ENCODE measurements at regions not wholly inside any gene's neighbourhood (a gene's known extent, or its start where the extent isn't known, plus 50 kb on each side); places are given as distances from the start of the nearest gene placed in this dataset.

DNA sequence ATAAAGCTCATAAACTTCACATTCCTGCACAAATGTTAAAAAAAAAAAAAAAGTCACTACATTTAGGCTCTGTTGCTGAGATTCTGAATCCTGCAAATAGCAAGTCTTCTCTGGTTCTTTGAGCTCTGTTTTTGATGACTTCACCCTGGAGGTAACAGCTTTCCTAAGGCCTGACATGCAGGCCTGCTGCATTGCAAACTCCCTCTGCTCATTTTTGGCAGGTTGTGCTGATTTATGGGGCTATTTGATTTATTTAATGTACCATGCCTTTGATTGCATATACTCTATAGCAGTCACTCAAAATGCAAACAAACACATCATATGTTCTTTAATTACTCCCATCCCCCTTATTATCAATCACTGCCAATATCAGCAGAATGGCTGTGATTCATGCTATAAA lies 416.1 kb upstream of the IZUMO3 start:
- TF ChIP-seq, protein P1, sequence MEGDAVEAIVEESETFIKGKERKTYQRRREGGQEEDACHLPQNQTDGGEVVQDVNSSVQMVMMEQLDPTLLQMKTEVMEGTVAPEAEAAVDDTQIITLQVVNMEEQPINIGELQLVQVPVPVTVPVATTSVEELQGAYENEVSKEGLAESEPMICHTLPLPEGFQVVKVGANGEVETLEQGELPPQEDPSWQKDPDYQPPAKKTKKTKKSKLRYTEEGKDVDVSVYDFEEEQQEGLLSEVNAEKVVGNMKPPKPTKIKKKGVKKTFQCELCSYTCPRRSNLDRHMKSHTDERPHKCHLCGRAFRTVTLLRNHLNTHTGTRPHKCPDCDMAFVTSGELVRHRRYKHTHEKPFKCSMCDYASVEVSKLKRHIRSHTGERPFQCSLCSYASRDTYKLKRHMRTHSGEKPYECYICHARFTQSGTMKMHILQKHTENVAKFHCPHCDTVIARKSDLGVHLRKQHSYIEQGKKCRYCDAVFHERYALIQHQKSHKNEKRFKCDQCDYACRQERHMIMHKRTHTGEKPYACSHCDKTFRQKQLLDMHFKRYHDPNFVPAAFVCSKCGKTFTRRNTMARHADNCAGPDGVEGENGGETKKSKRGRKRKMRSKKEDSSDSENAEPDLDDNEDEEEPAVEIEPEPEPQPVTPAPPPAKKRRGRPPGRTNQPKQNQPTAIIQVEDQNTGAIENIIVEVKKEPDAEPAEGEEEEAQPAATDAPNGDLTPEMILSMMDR (IDR thresholded peaks at IDR 0.05): no peak
- no peak for TF ChIP-seq POLR2A (IDR thresholded peaks at IDR 0.05)
- no peak for TF ChIP-seq EP300 (IDR thresholded peaks at IDR 0.05)
